Smooth muscle cell (in vitro differentiated cells): ENCODE measurements at regions not wholly inside any gene's neighbourhood (a gene's known extent, or its start where the extent isn't known, plus 50 kb on each side); places are given as distances from the start of the nearest gene placed in this dataset.

Experiments used
- DNase-seq: peaks from one replicate; lab custom pipeline; 2025; ENCODE audit not compliant: unreplicated experiment; lab: John Stamatoyannopoulos, UW
- H2AFZ ChIP-seq: fragments of 200-600 bp; sonication (generic); 2 replicates; pipeline ENCODE4 v1.6.0; 2016; ENCODE audit warnings: antibody characterized with exemption, low read depth, mild to moderate bottlenecking
- H3F3A ChIP-seq: fragments of 200-600 bp; sonication (generic); 2 replicates; pipeline ENCODE4 v1.6.0; 2017; ENCODE audit warnings: antibody characterized with exemption, low read depth
- H3K27ac ChIP-seq: fragments of 200-600 bp; sonication (generic); 2 replicates; pipeline ENCODE4 v1.5.1; 2016; ENCODE audit warnings: low read depth, mild to moderate bottlenecking
- H3K27me3 ChIP-seq: fragments of 200-600 bp; sonication (generic); 2 replicates; pipeline ENCODE4 v1.6.1; 2016; ENCODE audit warnings: low read depth, mild to moderate bottlenecking
- H3K36me3 ChIP-seq: fragments of 200-600 bp; sonication (generic); 2 replicates; pipeline ENCODE4 v1.5.1; 2016; ENCODE audit warnings: low read depth
- H3K4me1 ChIP-seq: fragments of 200-600 bp; sonication (generic); 2 replicates; pipeline ENCODE4 v1.5.1; 2016; ENCODE audit warnings: low read depth
- H3K4me2 ChIP-seq: fragments of 200-600 bp; sonication (generic); 2 replicates; pipeline ENCODE4 v1.6.0; 2016; ENCODE audit warnings: mild to moderate bottlenecking
- H3K4me3 ChIP-seq: fragments of 200-600 bp; sonication (generic); 2 replicates; pipeline ENCODE4 v1.5.1; 2016; ENCODE audit warnings: mild to moderate bottlenecking
- H3K79me2 ChIP-seq: fragments of 200-600 bp; sonication (generic); 2 replicates; pipeline ENCODE4 v1.6.0; 2016; ENCODE audit warnings: low read depth, mild to moderate bottlenecking
- H3K9ac ChIP-seq: fragments of 200-600 bp; sonication (generic); 2 replicates; pipeline ENCODE4 v1.6.0; 2016; ENCODE audit warnings: low read depth
- H3K9me3 ChIP-seq: fragments of 200-600 bp; sonication (generic); replicated peaks from 2 replicates; pipeline ENCODE4 v1.5.1; 2016; ENCODE audit warnings: low read depth
- H4K20me1 ChIP-seq: fragments of 200-600 bp; sonication (generic); 2 replicates; pipeline ENCODE4 v1.6.0; 2016; ENCODE audit warnings: low read depth
- CTCF ChIP-seq: fragments of 200-600 bp; sonication (generic); IDR thresholded peaks from 2 replicates; pipeline ENCODE4 v1.5.1; 2017; ENCODE audit warnings: borderline replicate concordance, mild to moderate bottlenecking, antibody characterized with exemption; ENCODE audit not compliant: insufficient read depth, poor library complexity, severe bottlenecking
- WGBS: methylation state at CpG from one replicate; pipeline ENCODE4 v1.1.7; 2016; ENCODE audit warnings: low lambda C conversion rate; 5-methylcytosine and 5-hydroxymethylcytosine counted together

GRCh38 chr4:42330002-42330592 lies 67.2 kb upstream of the SHISA3 start:
- no peak overlapping the region for H3K9ac ChIP-seq
- no peaks in the 10 kb centered on the region for H3K27me3 ChIP-seq
- no peak overlapping the region for H3K27ac ChIP-seq
- no peaks in the 10 kb centered on the region for H3K4me1 ChIP-seq
- H3K4me2 ChIP-seq = no peak overlapping the region
- no peaks in the 10 kb centered on the region for H4K20me1 ChIP-seq
- H3F3A ChIP-seq = no peaks in the 10 kb centered on the region
- H2AFZ ChIP-seq = no peak overlapping the region
- no peak for DNase-seq
- no peaks in the 10 kb centered on the region for H3K9me3 ChIP-seq
- H3K4me3 ChIP-seq = no peak overlapping the region
- H3K79me2 ChIP-seq = no peaks in the 10 kb centered on the region
- TF ChIP-seq CTCF = no peak
- 88% methylated on average over 7 of the region's 7 CpGs for WGBS
- no peaks in the 10 kb centered on the region for H3K36me3 ChIP-seq

- no peaks in the 10 kb centered on the region for H4K20me1 ChIP-seq
- no peaks in the 10 kb centered on the region for H3K36me3 ChIP-seq
- no peak for TF ChIP-seq CTCF
- H3F3A ChIP-seq = no peaks in the 10 kb centered on the region
- H3K27ac ChIP-seq = no peak overlapping the region
- H3K4me2 ChIP-seq = no peak overlapping the region
- no peaks in the 10 kb centered on the region for H3K27me3 ChIP-seq
- no peaks in the 10 kb centered on the region for H3K79me2 ChIP-seq
- no peak overlapping the region for H3K9ac ChIP-seq
- no peaks in the 10 kb centered on the region for H3K9me3 ChIP-seq
- DNase-seq = no peak
- WGBS = 100% methylated on average over 1 of the region's 1 CpG
- H3K4me3 ChIP-seq = no peak overlapping the region
- H2AFZ ChIP-seq = no peak overlapping the region
- no peaks in the 10 kb centered on the region for H3K4me1 ChIP-seq
Measured at GRCh38 chr4:42331040-42331439, 66.2 kb upstream of the SHISA3 start.

GRCh38 chr4:42331914-42332368 lies 65.3 kb upstream of the SHISA3 start:
- Histone ChIP-seq H3K79me2 (no peaks in the 10 kb centered on the region), H3K27me3 (no peaks in the 10 kb centered on the region), H3K9ac (no peak overlapping the region), H4K20me1 (no peaks in the 10 kb centered on the region), H3K4me1 (no peaks in the 10 kb centered on the region), H2AFZ (no peak overlapping the region), H3K36me3 (no peaks in the 10 kb centered on the region), H3F3A (no peaks in the 10 kb centered on the region), H3K4me2 (no peak overlapping the region), H3K27ac (no peak overlapping the region), H3K9me3 (no peaks in the 10 kb centered on the region), H3K4me3 (no peak overlapping the region)
- TF ChIP-seq CTCF = no peak
- 84% methylated on average over 6 of the region's 6 CpGs for WGBS
- DNase-seq = no peak

- TF ChIP-seq CTCF = no peak
- no peaks in the 10 kb centered on the region for H3F3A ChIP-seq
- no peaks in the 10 kb centered on the region for H3K9me3 ChIP-seq
- WGBS = 21% methylated on average over 7 of the region's 7 CpGs
- no peak overlapping the region for H3K9ac ChIP-seq
- H4K20me1 ChIP-seq = no peaks in the 10 kb centered on the region
- no peaks in the 10 kb centered on the region for H3K79me2 ChIP-seq
- H3K27me3 ChIP-seq = no peaks in the 10 kb centered on the region
- no peaks in the 10 kb centered on the region for H3K36me3 ChIP-seq
- H3K4me2 ChIP-seq = peak overlapping the region; percentile 39
- H3K4me3 ChIP-seq = no peak overlapping the region
- no peaks in the 10 kb centered on the region for H3K4me1 ChIP-seq
- H2AFZ ChIP-seq = peak overlapping the region; percentile 80
- DNase-seq = no peak
- H3K27ac ChIP-seq = peak overlapping the region; percentile 21
Measured at GRCh38 chr4:42339935-42340406, 57.3 kb upstream of the SHISA3 start.
